HG02588 (cell line): ENCODE measurements at regions not wholly inside any gene's neighbourhood (a gene's known extent, or its start where the extent isn't known, plus 50 kb on each side); places are given as distances from the start of the nearest gene placed in this dataset.
"Not testable (repeated sequence)": the region's sequence is repeated elsewhere in the genome, so short reads cannot be mapped to it uniquely, and the experiment has no call there.

Experiments
- ATAC-seq: cut with Tn5 transposase; IDR thresholded peaks from one replicate; pipeline ENCODE4 v1.9.1; 2021; ENCODE audit warnings: mild to moderate bottlenecking, moderate library complexity; ENCODE audit not compliant: unreplicated experiment

- no peak for ATAC-seq
Observed at GRCh38 chr10:108582387-108582786, 1340.9 kb downstream of the XPNPEP1 start.

DNA sequence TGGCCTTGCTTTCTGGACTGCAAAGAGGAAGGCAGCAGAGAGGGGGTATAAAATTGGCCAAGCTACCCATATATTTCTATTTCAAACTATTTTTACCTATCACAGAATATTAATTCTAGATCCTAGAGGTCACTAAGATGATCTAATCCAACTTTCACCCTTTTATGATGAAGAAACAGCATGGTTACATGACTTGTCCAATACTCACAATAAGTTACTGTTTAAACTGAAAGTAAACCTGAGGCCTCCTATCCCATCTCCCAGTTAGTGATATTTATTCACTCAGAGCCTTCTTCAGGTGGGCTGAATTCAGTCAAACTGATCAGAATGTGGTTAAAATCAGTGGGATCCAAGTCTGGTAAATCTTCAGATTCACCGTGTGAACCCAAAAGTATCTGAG lies 1345.1 kb downstream of the XPNPEP1 start:
- no peak for ATAC-seq

- no peak for ATAC-seq
Observed at GRCh38 chr10:108574233-108574632, 1349.1 kb downstream of the XPNPEP1 start.

- ATAC-seq = no peak
Observed at GRCh38 chr10:108568824-108569223, 1354.5 kb downstream of the XPNPEP1 start.

GRCh38 chr10:108567899-108568752 lies 1355.2 kb downstream of the XPNPEP1 start:
- peak; percentile 49 for ATAC-seq

GRCh38 chr10:108566316-108567107 lies 1356.8 kb downstream of the XPNPEP1 start:
- no peak for ATAC-seq

DNA sequence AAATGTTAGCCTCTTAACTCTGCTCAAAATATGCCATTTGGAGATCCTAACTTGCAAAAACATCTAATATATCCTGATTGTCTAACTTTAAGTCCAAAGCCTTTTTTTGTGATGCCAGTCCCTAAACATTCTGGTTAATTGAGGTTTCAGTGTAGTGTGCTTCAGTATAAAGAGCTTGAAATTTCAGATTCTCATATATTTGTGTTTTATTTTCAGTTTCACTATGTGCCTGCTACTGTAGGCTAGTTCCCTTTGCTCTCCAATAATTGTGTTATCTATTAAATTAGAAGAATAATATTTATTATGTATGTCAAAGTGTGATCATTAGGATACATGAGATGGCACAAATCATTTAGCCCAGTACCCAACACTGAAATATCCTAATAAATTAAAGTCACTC lies 1361.2 kb downstream of the XPNPEP1 start:
- no peak for ATAC-seq

GRCh38 chr10:108561649-108562048 lies 1361.7 kb downstream of the XPNPEP1 start:
- ATAC-seq = no peak

- ATAC-seq = no peak
Observed at GRCh38 chr10:108560488-108560887, 1362.8 kb downstream of the XPNPEP1 start.

DNA sequence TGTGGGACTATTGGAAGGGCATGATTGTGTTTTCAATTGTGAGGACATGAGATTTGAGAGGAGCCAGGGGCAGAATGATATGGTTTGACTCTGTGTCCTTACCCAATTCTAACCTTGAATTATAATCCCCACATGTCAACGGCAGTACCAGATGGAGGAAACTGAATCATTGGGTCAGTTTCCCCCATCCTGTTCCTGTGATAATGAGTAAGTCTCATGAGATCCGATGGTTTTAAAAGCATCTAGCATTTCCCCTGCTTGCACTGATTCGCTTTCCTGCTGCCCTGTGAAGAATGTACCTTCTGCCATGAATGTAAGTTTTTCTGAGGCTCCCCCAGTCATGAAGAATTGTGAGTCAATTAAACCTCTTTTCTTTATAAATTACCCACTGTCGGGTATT lies 1367.1 kb downstream of the XPNPEP1 start:
- no peak for ATAC-seq

GRCh38 chr10:108545921-108546320 lies 1377.4 kb downstream of the XPNPEP1 start:
- ATAC-seq = peak; percentile 76

- peak; percentile 84 for ATAC-seq
Observed at GRCh38 chr10:108544500-108545120, 1378.7 kb downstream of the XPNPEP1 start.

DNA sequence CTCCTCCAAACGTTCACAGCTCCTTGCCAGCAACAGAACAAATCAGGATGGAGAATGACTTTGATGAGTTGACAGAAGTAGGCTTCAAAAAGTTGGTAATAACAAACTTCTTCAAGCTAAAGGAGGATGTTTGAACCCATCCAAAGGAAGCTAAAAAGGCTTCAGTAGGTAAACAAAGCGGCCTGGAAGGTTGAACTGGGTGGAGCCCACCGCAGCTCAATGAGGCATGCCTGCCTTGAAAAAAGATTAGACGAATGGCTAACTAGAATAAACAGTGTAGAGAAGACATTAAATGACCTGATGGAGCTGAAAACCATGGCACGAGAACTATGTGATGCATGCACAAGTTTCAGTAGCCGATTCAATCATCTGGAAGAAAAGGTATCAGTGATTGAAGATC lies 1369.0 kb upstream of the SORCS1 start:
- not testable (repeated sequence) for ATAC-seq

DNA sequence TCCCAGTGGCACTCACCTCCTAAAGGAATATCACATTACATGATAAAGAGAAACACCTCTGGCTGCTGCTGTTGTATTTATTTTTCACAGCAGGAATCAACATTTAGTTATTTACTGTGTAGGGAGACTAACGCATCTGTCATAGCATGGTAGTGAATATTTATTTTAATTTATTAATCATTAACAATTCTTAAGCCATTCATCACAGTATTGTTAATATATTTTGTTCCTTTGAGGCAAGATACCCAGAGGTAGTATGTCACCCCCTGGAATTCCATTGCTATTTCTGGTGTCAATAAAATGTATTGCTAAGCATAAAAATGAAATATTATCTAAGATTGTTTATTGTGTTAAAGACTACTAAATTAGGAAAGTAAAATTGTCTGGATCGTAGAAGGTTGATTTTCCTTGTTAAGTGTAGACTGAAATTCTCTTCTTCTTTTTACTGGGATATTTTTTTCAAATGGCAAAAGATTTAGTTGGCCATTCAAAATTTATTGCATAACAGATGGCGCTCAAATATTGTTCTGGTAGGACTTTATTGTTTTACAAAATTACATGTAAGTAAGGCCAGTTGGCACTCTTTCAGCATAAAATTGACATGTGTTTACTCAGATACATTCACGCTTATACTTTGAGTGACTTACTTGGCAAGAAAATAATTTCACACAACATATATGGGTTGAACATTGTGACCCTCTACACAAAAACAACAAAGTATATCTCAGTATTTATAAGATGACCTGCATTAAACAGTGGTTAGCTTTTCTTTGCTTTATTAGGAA lies 1358.7 kb upstream of the SORCS1 start:
- no peak for ATAC-seq

- no peak for ATAC-seq
Observed at GRCh38 chr10:108521827-108522492, 1357.5 kb upstream of the SORCS1 start.

DNA sequence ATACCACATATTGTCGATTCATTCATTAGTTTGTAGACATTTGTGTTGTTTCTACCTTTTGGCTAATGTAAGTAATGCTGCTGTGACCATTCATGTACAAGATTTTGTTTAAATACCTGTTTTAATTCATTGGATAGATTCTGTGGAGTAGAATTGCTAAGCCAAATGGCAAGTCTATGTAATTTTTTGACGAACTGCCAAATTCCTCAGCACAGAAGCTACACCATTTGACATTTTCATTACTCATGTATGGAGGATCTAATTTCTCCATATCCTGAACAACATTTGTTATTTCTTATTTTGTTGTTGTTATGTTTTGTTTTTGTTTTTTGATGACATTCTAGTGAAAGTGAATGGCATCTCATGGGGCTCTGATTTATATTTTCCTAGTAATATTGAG lies 1351.3 kb upstream of the SORCS1 start:
- no peak for ATAC-seq

DNA sequence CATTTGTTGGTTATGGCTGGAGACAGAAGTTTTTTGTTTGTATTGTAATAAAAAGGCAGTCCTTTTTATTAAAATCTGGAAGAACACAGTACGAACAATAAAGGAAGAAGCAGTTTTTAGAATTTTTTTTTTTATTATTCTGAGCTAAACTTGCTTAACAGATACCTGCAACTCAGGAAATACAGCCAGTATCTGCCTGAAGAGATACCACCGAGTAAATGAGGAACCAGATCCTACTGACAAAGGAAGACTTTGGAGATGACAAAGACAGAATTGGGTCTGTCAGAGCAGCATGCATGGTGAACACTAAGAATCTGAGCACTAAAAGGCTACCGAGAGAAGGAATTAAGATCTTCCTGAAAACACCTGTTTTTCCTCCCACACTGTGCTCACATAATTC lies 1335.9 kb upstream of the SORCS1 start:
- no peak for ATAC-seq

DNA sequence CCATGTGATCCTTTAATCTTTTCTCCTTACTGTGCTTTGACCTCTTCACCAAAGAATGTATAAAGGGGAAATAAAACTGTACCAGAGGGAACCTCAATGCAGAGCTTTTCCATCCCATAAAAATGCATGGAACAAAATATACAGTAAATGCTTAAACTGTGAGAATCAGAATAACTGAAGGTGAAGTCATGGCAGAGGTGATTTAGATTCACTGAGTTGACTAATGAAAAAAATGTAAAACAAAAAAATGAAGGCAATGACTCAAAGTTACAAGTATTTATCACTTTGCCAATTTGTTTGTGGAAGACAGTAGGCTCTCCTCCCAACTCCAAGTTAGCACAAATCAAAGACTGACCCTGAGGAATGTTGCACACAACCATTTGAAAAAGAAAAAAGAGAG lies 1331.6 kb upstream of the SORCS1 start:
- no peak for ATAC-seq

DNA sequence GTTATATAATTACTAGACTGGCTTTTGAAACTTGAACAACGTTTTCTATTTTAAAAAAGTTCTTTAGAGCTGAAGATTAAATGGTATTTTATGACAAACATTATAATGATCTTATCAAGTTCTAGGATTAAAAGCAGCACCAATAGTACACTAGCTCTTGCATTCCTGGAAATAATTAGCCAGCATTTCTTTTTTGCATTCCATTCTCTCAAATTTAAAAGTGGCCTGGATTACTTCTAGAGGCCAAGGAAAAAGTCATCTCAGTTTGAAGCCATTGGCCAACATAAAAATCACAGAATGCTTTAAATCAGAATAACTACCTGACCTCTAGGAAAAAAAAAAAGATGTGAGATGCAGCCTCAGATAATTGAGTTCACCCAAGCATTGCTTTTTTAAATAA lies 1326.4 kb upstream of the SORCS1 start:
- no peak for ATAC-seq

DNA sequence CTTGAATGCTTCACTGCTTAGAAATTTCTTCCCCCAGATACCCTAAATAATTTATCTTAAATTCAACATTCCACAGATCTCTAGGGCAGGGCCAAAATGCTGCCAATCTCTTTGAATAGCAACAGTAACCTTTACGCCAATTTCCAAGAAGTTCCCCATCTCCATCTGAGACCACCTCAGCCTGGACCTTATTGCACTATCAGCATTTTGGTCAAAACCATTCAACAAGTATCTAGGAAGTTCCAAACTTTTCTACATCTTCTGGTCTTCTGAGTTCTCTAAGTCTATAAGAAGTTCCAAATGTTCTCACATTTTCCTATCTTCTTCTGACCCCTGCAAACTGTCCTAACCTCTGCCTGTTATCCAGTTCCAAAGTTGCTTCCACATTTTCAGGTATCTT lies 1306.9 kb upstream of the SORCS1 start:
- no peak for ATAC-seq
